Endodermal cell (in vitro differentiated cells): ENCODE measurements at regions not wholly inside any gene's neighbourhood (a gene's known extent, or its start where the extent isn't known, plus 50 kb on each side); places are given as distances from the start of the nearest gene placed in this dataset.
A peak's percentile ranks its signal among the peaks of the same experiment; 100 is the strongest.
"Not testable (repeated sequence)": the region's sequence is repeated elsewhere in the genome, so short reads cannot be mapped to it uniquely, and the experiment has no call there.

Experiments
- DNase-seq: peaks from one replicate; pipeline ENCODE4 v3.0.0-alpha.2; 2017
- H3K27ac ChIP-seq: 2 replicates; pipeline ENCODE4 v1.5.1; 2013; ENCODE audit warnings: mild to moderate bottlenecking, low read depth, low read length, moderate library complexity
- H3K27me3 ChIP-seq: 2 replicates; pipeline ENCODE4 v1.6.1; 2013; ENCODE audit warnings: mild to moderate bottlenecking, low read length, moderate library complexity; ENCODE audit not compliant: insufficient read depth, control insufficient read depth, poor library complexity, severe bottlenecking
- H3K36me3 ChIP-seq: 2 replicates; pipeline ENCODE4 v1.7.0; 2013; ENCODE audit warnings: mild to moderate bottlenecking, low read length, moderate library complexity; ENCODE audit not compliant: control insufficient read depth, insufficient read depth
- H3K4me1 ChIP-seq: one replicate; pipeline ENCODE4 v1.7.0; 2013; ENCODE audit warnings: low read length; ENCODE audit not compliant: control insufficient read depth, insufficient read depth
- H3K4me3 ChIP-seq: 2 replicates; pipeline ENCODE4 v1.5.1; 2013; ENCODE audit warnings: mild to moderate bottlenecking, low read length, moderate library complexity
- H3K9ac ChIP-seq: 2 replicates; pipeline ENCODE4 v1.6.1; 2013; ENCODE audit warnings: mild to moderate bottlenecking, low read length, moderate library complexity; ENCODE audit not compliant: poor library complexity, severe bottlenecking; ENCODE audit errors: extremely low read depth
- H3K9me3 ChIP-seq: 2 replicates; pipeline ENCODE4 v1.6.1; 2013; ENCODE audit warnings: mild to moderate bottlenecking, low read length, moderate library complexity; ENCODE audit not compliant: control insufficient read depth
- H3K27ac Mint-ChIP-seq: 2 replicates; pipeline ENCODE4 v1.8.0; 2020; ENCODE audit warnings: mixed read lengths
- H3K27me3 Mint-ChIP-seq: 2 replicates; pipeline ENCODE4 v1.8.0; 2021; ENCODE audit warnings: mild to moderate bottlenecking, mixed read lengths; ENCODE audit not compliant: insufficient read depth
- H3K36me3 Mint-ChIP-seq: 2 replicates; pipeline ENCODE4 v1.8.0; 2020; ENCODE audit warnings: low read depth, mixed read lengths
- H3K4me1 Mint-ChIP-seq: 2 replicates; pipeline ENCODE4 v1.8.0; 2020; ENCODE audit warnings: mixed read lengths
- H3K4me3 Mint-ChIP-seq: 2 replicates; pipeline ENCODE4 v1.8.0; 2020; ENCODE audit warnings: mild to moderate bottlenecking, moderate library complexity, mixed read lengths
- H3K9me3 Mint-ChIP-seq: 2 replicates; pipeline ENCODE4 v1.8.0; 2020; ENCODE audit warnings: mild to moderate bottlenecking, mixed read lengths
- CTCF ChIP-seq: fragments of 200-600 bp; sonication (generic); conservative IDR thresholded peaks from 2 replicates; pipeline ENCODE4 v1.5.0; 2021; ENCODE audit warnings: antibody characterized with exemption, mild to moderate bottlenecking
- WGBS, 2 experiments: methylation state at CpG; one replicate each; pipeline versions ENCODE4 v1.1.5 to v1.1.7; 2013; ENCODE audit warnings: missing lambda C conversion rate in 2 of 2, mixed read lengths in 1 of 2; ENCODE audit not compliant: insufficient coverage in 1 of 2, insufficient read length in 1 of 2; 5-methylcytosine and 5-hydroxymethylcytosine counted together

DNA sequence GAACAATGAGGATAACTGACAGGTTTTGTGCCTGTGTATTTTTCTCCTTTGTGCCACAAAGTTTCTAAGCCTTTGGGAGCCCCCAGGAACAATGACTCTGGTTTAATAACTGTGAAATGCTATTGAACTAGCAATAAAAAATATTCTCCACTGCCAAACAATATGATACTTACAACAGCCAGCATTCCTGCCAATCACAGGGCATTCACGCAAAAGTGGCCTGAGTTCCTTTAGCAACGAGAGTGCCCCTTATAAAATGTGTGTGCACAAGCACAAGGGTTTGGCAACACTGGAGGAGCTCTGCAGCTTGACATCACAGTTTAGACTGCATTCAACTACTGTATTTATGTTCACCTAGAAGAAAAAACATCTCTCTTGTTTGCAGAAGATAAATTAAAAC lies 412.9 kb upstream of the NFE2L3 start:
- no peak overlapping the region for H3K4me3 Mint-ChIP-seq
- DNase-seq, result no peak
- H3K4me1 Mint-ChIP-seq, result no peaks in the 10 kb centered on the region
- no peaks in the 10 kb centered on the region for H3K36me3 ChIP-seq
- H3K9me3 Mint-ChIP-seq, result peaks cover 3% of the 10 kb centered on the region
- TF ChIP-seq CTCF, result no peak
- WGBS, 2 experiments, result 62 to 80% methylated on average over 2 of the region's 2 CpGs
- H3K27me3 ChIP-seq, result no peaks in the 10 kb centered on the region
- H3K9me3 ChIP-seq, result no peaks in the 10 kb centered on the region
- no peak overlapping the region for H3K27ac Mint-ChIP-seq
- H3K36me3 Mint-ChIP-seq, result no peaks in the 10 kb centered on the region
- peaks cover 2% of the 10 kb centered on the region for H3K27me3 Mint-ChIP-seq
- no peak overlapping the region for H3K9ac ChIP-seq
- H3K4me1 ChIP-seq, result peaks cover 5% of the 10 kb centered on the region
- no peak overlapping the region for H3K4me3 ChIP-seq
- H3K27ac ChIP-seq, result peak overlapping the region; percentile 84

- no peaks in the 10 kb centered on the region for H3K4me1 Mint-ChIP-seq
- Histone ChIP-seq H3K9me3 (no peaks in the 10 kb centered on the region), H3K9ac (no peak overlapping the region), H3K4me1 (peaks cover 5% of the 10 kb centered on the region), H3K4me3 (no peak overlapping the region), H3K27ac (no peak overlapping the region), H3K27me3 (no peaks in the 10 kb centered on the region), H3K36me3 (no peaks in the 10 kb centered on the region)
- H3K36me3 Mint-ChIP-seq, result no peaks in the 10 kb centered on the region
- H3K4me3 Mint-ChIP-seq, result no peak overlapping the region
- no peak for DNase-seq
- WGBS, 2 experiments, result 93 to 100% methylated on average over 2 to 3 of the region's 3 CpGs
- no peak overlapping the region for H3K27ac Mint-ChIP-seq
- H3K27me3 Mint-ChIP-seq, result peaks cover 2% of the 10 kb centered on the region
- no peak for TF ChIP-seq CTCF
- H3K9me3 Mint-ChIP-seq, result peaks cover 3% of the 10 kb centered on the region
Measured at GRCh38 chr7:25742316-25742715, 409.7 kb upstream of the NFE2L3 start.

GRCh38 chr7:25743670-25744451 lies 408.1 kb upstream of the NFE2L3 start:
- H3K9ac ChIP-seq, H3K36me3 ChIP-seq, H3K27me3 ChIP-seq, H3K9me3 ChIP-seq, DNase-seq, H3K4me3 Mint-ChIP-seq, H3K27me3 Mint-ChIP-seq, H3K27ac ChIP-seq, H3K9me3 Mint-ChIP-seq, H3K4me1 ChIP-seq, H3K4me1 Mint-ChIP-seq, H3K27ac Mint-ChIP-seq, H3K36me3 Mint-ChIP-seq, H3K4me3 ChIP-seq: not testable (repeated sequence)
- WGBS, 2 experiments, result 88 to 90% methylated on average over 2 to 30 of the region's 37 CpGs
